ENCODE measurements at regions not wholly inside any gene's neighbourhood (a gene's known extent, or its start where the extent isn't known, plus 50 kb on each side); places are given as distances from the start of the nearest gene placed in this dataset.
"Not testable (repeated sequence)": the region's sequence is repeated elsewhere in the genome, so short reads cannot be mapped to it uniquely, and the experiment has no call there.

DNA sequence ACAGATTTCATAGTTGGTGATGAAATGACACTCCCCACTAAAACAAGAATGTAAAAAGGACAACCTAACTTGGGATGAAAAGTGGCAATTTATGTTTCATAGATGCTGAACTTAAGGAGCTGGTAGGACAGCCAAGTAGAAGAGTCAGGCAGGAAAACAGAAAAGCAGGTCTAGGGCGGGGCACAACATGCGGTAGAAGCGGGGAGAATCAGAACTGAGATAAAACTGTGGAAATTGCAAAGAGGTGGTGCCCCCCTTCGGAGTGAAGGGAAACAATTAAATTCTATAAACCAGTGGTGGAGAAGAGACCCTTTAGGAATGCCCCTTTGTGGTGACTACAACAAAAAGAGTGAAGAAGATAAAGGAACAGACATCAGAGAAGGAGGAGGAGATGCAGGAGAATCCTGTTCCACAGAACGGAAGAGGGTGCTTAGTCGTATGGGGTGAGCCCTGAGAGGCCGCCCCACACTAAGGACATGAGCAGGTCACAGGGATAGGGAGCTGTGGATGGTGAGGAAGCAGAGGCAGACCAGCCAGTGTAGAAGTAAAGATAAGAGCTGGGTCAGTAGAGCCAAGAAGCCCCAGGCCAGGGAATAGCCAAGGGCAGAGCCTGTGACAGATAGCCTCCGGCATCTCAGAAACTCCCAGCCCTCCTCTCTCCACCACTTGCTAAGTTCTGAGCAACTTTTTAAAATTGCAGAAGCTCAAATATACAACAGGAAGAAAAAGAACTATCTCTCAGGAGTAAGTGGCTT, 100.3 kb upstream of the DOCK9 start:
- no peak for DNase-seq
- H3K4me3 ChIP-seq (ENCODE audit: insufficient read depth, low read depth, low read length) = no peak overlapping the region
- H3K27me3 ChIP-seq (ENCODE audit: control insufficient read depth, insufficient read depth, low read length) = no peaks in the 10 kb centered on the region; the same call in 1 of the 2 replicates
- no peaks in the 10 kb centered on the region for H3K36me3 ChIP-seq (replicated peaks; ENCODE audit: control insufficient read depth, insufficient read depth, low read length)

DNA sequence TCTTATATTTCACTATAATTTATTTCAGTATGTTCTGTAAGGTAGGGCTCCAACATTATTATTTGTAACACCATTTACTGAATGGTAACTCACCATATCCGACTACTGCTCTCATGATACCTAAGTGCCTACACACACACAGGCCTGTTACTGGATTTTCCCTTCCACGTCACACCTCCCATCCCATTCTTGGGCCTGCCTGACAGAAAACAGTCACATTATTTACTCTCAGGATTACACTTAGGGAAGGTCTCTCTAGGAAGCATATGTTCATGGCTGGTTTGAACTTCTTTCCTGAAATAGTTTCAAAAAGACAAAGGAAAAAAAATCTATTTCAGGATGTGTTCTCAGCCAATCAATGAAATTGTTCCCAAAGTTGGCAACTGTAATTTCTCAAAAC, 102.3 kb upstream of the DOCK9 start:
- no peak for DNase-seq
- no peaks in the 10 kb centered on the region for H3K36me3 ChIP-seq (replicated peaks; ENCODE audit: control insufficient read depth, insufficient read depth, low read length)
- H3K27me3 ChIP-seq (ENCODE audit: control insufficient read depth, insufficient read depth, low read length) = peaks cover 14% of the 10 kb centered on the region
- H3K4me3 ChIP-seq (ENCODE audit: insufficient read depth, low read depth, low read length) = no peak overlapping the region

DNA sequence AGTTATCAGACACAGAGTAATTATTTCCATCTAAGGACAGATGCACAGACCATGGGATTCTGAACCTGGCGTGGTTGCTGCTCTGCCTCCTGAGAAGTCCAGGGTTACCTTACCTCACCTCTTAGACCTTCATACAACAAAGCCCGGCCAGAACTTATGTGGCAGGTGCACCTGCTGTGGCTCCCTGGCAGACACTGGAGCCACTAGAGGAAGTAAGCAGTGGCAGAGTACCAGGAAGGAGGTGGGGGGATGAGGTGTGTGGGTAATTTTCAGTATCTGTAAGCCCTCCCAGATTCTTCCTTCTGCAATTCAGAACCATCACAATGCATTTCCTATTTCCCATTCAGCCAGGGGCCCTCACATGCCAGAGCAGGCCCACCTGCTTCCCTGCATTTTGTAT, 106.1 kb upstream of the DOCK9 start:
- no peaks in the 10 kb centered on the region for H3K36me3 ChIP-seq (replicated peaks; ENCODE audit: control insufficient read depth, insufficient read depth, low read length)
- peaks cover 40% of the 10 kb centered on the region for H3K27me3 ChIP-seq (ENCODE audit: control insufficient read depth, insufficient read depth, low read length)
- H3K4me3 ChIP-seq (ENCODE audit: insufficient read depth, low read depth, low read length) = no peak overlapping the region
- DNase-seq = no peak

DNA sequence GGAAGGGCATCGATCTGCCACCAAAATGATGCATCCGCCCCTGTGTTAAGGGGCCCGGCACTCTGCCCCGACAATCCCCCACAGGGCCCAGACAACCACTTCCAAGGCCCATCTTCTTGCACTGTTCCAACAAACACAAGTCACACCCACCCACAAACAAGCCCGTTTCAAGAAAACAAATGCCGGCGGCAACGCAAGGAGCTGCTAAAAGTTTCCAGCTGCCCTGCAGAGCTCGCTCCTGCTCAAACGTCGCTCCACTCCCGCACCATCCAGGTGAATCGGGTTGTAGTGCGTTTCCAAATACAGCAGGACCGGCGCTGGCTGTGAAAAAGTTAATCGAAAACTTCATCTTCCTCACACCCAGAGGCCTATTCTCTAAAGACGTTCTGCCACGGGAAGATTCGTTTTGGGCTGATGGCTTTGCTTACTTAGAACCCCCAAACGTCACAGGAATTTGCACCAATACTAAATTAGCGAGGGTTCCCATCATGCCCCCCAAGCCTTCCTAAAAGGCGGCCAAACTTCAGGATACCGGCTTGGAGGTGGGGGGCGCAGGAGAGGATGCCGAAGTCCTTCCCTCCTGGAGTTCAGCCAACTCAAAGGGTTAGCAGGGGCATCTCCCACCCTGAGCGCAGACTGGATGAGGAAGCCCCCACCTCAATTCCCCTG, 107.4 kb upstream of the DOCK9 start:
- Histone ChIP-seq H3K4me3 (ENCODE audit: insufficient read depth, low read depth, low read length) (peak overlapping the region; percentile 60; the same call in 1 of the 2 replicates), H3K27me3 (ENCODE audit: control insufficient read depth, insufficient read depth, low read length) (peaks cover 42% of the 10 kb centered on the region), H3K36me3 (replicated peaks; ENCODE audit: control insufficient read depth, insufficient read depth, low read length) (no peaks in the 10 kb centered on the region)
- peak; percentile 45 for DNase-seq

DNA sequence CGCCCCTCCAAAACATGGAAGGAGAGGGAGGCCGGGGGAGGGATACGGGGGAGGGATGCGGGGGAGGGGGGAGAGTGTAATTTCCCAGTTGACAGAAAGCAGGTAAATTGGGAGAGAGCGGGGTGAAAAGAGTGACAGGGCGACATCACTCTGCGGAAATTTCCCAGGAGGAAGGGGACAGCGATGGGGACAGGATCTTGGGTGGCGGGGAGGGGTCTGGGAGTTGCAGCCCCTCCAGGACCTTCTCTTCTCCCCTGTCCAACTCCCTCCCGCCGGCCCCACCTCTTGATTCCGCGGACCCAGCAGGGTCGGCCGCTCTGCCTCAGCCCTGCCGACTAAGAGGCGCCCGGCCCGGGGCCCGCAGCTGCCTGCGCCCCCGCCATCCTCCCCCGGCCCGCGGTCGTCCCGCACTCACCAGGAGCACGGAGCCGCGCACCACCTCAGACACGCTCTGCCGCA, 108.0 kb upstream of the DOCK9 start:
- no peaks in the 10 kb centered on the region for H3K36me3 ChIP-seq (replicated peaks; ENCODE audit: control insufficient read depth, insufficient read depth, low read length)
- H3K27me3 ChIP-seq (ENCODE audit: control insufficient read depth, insufficient read depth, low read length) = peaks cover 42% of the 10 kb centered on the region
- no peak for DNase-seq
- peak overlapping the region; percentile 60 for H3K4me3 ChIP-seq (ENCODE audit: insufficient read depth, low read depth, low read length)

DNA sequence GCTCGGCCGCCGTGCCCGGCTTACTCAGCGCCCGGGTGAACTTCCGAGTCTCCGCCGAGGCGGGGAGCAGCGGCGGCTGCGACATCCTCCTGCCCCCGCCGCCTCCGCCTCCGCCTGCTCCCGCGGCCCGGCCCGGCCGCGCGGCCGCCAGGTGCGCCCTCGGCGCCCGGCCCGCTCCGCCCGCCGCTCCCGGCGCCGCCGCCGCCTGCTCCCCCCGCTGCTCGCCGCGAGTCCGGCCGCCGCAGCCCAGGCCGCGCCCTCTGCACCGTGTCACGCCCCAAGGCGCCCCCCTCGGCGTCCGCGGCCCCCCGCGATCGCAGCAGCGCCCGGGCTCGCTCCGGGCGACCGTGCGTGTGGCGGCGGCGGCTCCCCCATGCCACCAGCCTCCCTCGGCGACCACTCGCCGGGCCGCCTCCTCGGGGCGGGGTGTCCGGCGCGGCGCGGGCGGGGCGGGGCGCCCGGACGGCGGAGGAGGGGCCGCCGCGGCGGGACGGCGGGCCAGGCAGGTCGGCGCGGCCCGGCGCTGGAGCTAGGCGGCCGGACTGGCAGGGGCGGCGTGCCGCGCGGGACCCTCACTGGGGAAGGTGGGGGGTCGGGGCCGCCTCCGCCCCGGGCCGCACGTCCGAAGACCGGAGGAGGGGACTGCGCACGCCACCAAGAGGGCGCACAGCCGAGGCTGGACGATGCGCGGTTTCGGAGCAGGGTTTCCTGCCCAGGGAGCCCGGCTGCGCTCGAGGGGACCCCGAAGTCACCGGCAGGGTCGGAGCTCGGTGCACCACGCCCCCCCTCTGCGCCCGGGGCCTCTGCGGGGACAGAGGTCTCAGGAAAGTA, 108.6 kb upstream of the DOCK9 start:
- Histone ChIP-seq H3K4me3 (ENCODE audit: insufficient read depth, low read depth, low read length) (peak overlapping the region; percentile 74), H3K36me3 (replicated peaks; ENCODE audit: control insufficient read depth, insufficient read depth, low read length) (no peaks in the 10 kb centered on the region), H3K27me3 (ENCODE audit: control insufficient read depth, insufficient read depth, low read length) (peaks cover 42% of the 10 kb centered on the region)
- peak; percentile 89 for DNase-seq

DNA sequence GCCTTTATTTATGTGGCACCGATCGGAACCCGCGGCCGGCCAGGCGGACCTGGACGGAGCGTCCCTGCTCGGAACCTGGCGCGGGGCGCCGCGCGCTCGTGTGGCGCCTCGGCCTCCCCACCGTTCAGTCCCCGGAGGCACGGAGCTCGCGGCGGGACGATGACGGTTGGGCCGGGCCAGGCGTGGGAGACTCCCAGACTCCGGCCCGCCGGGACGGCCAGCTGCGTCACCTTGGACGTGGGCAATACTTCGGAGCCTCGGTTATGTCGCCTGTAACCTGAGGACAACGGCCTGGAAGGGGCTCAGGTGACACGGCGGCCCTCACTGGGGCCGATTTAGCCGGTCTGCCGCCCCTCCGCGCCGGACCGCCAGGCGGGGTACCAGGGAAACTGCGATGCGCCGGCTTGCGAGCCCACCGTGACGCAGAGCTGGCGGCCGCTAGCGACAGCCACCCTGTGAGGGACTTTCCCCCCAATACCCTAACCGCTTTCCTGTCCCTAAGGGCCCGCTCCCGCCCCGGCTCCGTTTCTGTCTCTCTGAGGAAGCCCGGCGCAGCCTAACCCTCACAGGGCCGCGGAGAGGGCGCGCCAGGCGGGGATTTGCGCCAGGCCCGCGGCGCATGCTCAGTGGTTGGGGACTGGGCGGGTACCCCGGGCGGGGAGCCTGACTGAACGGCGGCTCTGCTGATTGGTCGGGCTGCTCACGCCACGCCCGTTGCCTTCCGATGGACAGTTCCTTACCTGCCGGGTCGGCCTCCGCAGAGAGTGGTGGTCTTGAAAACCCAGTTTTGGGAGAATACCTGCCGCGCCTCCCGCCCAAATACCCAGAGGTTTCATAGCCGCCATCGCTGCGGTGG, 109.5 kb upstream of the DOCK9 start:
- H3K36me3 ChIP-seq (replicated peaks; ENCODE audit: control insufficient read depth, insufficient read depth, low read length) = no peaks in the 10 kb centered on the region
- peak overlapping the region; percentile 74 for H3K4me3 ChIP-seq (ENCODE audit: insufficient read depth, low read depth, low read length)
- peaks cover 42% of the 10 kb centered on the region for H3K27me3 ChIP-seq (ENCODE audit: control insufficient read depth, insufficient read depth, low read length)
- peak; percentile 99 for DNase-seq

DNA sequence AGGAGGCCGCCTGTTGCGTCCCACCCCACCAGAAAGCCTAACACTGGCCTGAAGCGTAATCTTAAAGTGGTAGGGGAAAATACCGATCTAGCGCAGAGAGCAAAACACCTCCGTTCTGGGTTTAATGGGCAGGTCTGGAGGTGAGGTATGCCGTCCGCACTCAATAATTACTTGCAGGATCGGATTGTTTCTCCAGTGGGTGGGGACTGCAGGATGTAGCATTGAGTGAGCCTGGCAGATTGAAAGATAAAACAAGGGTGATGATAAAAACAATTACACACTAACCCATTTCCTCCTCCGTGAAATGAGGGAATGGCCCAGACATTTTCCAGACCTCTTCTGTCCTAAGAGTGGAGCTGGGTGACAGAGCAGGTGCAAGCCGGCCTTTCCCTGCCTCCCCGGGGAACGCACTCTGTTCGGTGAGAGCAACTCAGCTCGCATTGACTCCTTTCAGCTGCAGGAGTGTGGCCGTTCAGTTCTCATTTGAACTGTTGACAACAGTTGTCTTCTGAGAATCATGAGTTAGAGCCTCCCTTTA, 110.2 kb upstream of the DOCK9 start:
- H3K27me3 ChIP-seq (ENCODE audit: control insufficient read depth, insufficient read depth, low read length) = peaks cover 42% of the 10 kb centered on the region
- no peaks in the 10 kb centered on the region for H3K36me3 ChIP-seq (replicated peaks; ENCODE audit: control insufficient read depth, insufficient read depth, low read length)
- peak; percentile 56 for DNase-seq
- peak overlapping the region; percentile 74 for H3K4me3 ChIP-seq (ENCODE audit: insufficient read depth, low read depth, low read length)

DNA sequence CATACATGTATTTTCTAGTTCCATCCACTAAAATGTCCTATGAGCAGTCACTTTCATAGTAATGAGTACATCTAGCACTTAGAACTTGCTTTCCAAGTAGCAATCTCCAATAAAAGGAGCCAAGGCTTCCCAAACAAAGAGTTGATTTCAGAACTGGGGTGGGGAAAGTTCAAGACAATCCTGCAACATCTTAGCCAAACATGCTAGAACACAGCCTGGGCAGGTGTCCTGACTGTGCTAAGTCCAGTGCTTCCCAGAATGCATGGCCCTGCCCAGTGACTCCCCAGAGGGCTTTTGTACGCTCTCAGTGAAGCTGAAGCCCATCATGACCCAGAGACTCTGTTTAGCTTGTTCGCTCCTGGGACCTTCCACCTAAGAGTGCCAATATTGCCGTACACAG, 106.7 kb upstream of the UBAC2 start:
- DNase-seq = no peak
- peaks cover 2% of the 10 kb centered on the region; the same call in 1 of the 2 replicates for H3K27me3 ChIP-seq (ENCODE audit: control insufficient read depth, insufficient read depth, low read length)

DNA sequence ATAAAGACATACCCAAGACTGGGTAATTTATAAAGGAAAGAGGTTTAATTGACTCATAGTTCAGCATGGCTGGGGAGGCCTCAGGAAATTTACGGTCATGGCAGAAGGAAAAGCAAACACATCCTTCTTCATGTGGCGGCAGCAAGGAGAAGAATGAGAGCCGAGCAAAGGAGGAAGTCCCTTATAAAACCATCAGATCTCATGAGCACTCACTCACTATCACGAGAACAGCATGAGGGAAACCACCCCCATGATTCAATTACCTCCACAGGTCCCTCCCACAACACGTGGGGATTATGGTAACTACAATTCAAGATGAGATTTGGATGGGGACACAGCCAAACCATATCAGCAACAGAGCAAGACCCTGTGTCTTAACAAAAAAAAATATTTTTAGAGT, 98.8 kb upstream of the UBAC2 start:
- not testable (repeated sequence) for H3K36me3 ChIP-seq (replicated peaks; ENCODE audit: control insufficient read depth, insufficient read depth, low read length); H3K27me3 ChIP-seq (ENCODE audit: control insufficient read depth, insufficient read depth, low read length); H3K4me3 ChIP-seq (ENCODE audit: insufficient read depth, low read depth, low read length); DNase-seq

More for the DNA sequence above, 106.7 kb upstream of the UBAC2 start:
- Histone ChIP-seq H3K36me3 (replicated peaks; ENCODE audit: control insufficient read depth, insufficient read depth, low read length) (no peaks in the 10 kb centered on the region), H3K4me3 (ENCODE audit: insufficient read depth, low read depth, low read length) (no peak overlapping the region)

DNA sequence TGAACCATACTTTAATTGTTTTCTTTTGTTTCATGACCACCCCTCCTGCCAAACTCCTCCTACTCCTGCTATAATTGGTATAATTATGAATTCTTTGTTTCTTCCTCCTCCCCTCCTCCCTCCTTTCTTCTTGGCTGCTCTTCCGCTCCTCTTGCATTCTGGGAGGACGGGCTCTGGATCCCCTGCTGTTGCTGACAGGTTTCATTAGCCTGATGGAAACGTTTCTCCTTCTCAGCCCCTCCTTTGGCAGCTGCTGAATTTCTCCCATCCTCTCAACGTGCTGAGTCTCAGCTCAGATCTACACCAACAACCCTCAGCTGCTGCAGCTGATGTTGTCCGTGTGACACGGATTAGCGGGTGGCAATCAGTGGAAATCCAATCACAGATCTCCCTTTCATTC, 97.1 kb upstream of the UBAC2 start:
- H3K36me3 ChIP-seq (replicated peaks; ENCODE audit: control insufficient read depth, insufficient read depth, low read length) = no peaks in the 10 kb centered on the region
- DNase-seq = peak; percentile 58
- H3K4me3 ChIP-seq (ENCODE audit: insufficient read depth, low read depth, low read length) = no peak overlapping the region
- H3K27me3 ChIP-seq (ENCODE audit: control insufficient read depth, insufficient read depth, low read length) = no peaks in the 10 kb centered on the region

DNA sequence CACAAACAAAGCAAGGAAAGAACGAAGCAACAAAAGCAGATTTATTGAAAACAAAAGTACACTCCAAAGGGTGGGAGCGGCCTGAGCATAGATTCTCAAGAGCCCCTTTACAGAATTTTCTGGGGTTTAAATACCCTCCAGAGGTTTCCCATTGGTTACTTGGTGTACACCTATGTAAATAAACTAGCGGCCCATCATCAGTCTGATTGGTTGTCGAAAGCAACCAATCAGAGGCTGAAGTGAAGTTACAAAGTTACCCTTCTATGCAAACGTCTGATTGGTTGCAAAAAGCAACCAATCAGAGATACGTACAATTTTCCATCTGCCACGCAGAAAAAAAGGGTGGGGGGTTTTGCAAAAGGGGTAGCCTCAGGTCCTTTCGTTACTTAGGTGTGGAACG, 96.3 kb upstream of the UBAC2 start:
- DNase-seq = no peak
- H3K4me3 ChIP-seq (ENCODE audit: insufficient read depth, low read depth, low read length) = no peak overlapping the region
- H3K36me3 ChIP-seq (replicated peaks; ENCODE audit: control insufficient read depth, insufficient read depth, low read length) = no peaks in the 10 kb centered on the region
- no peaks in the 10 kb centered on the region for H3K27me3 ChIP-seq (ENCODE audit: control insufficient read depth, insufficient read depth, low read length)

DNA sequence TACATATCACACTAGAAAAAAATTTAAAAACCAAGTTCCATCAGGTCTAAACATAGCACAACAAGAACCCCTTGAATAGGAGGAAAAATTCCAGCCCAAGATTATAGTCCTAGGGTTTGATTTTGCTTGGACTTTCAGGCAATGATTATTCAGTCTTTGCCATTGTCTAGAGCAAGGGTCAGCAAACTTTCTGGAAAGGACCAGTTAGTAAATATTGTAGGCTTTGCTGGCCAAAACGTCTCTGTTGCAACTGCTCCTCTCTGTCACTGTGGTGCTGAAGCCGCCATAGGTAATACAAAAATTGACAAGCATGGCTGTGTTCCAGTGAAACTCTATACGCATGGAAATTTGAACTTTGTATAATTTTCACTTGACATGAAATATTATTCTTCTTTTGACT, 95.5 kb upstream of the UBAC2 start:
- H3K4me3 ChIP-seq (ENCODE audit: insufficient read depth, low read depth, low read length) = no peak overlapping the region
- DNase-seq = no peak

DNA sequence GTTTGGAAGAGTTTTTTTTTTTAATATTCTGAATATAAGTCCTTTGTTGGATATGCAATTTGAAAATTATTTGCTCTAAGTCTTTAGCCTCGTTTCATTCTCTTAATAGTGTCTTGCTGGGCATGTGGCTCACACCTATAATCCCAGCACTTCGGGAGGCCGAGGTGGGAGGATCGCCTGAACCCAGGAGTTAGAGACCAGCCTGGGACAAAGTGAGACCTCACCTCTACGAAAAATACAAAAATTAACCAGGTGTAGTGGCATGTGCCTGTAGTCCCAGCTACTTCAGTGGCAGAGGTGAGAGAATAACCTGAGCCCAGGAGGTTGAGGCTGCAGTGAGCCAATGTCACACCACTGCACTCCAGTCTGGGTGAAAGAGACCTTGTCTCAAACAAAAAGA, 87.3 kb upstream of the UBAC2 start:
- Histone ChIP-seq H3K4me3 (ENCODE audit: insufficient read depth, low read depth, low read length) (no peak overlapping the region), H3K36me3 (replicated peaks; ENCODE audit: control insufficient read depth, insufficient read depth, low read length) (no peaks in the 10 kb centered on the region), H3K27me3 (ENCODE audit: control insufficient read depth, insufficient read depth, low read length) (no peaks in the 10 kb centered on the region; the same call in 1 of the 2 replicates)
- DNase-seq = no peak

More for the DNA sequence above, 95.5 kb upstream of the UBAC2 start:
- no peaks in the 10 kb centered on the region for H3K27me3 ChIP-seq (ENCODE audit: control insufficient read depth, insufficient read depth, low read length)
- H3K36me3 ChIP-seq (replicated peaks; ENCODE audit: control insufficient read depth, insufficient read depth, low read length) = no peaks in the 10 kb centered on the region

Measured in H7 (cell line).